ENCODE measurements at regions not wholly inside any gene's neighbourhood (a gene's known extent, or its start where the extent isn't known, plus 50 kb on each side); places are given as distances from the start of the nearest gene placed in this dataset.

- Histone ChIP-seq H3K4me2 (ENCODE audit: low read length) (no peak overlapping the region), H2AFZ (no peak overlapping the region), H3K36me3 (ENCODE audit: control insufficient read depth, insufficient read depth, low read length) (no peaks in the 10 kb centered on the region), H3K79me2 (no peaks in the 10 kb centered on the region), H3K4me3 (ENCODE audit: low read depth, low read length) (no peak overlapping the region), H3K4me1 (no peaks in the 10 kb centered on the region), H3K9ac (no peak overlapping the region), H3K27ac (no peak overlapping the region), H3K9me3 (ENCODE audit: control insufficient read depth, low read length) (no peaks in the 10 kb centered on the region), H3K27me3 (ENCODE audit: control insufficient read depth, insufficient read depth, low read length) (no peaks in the 10 kb centered on the region)
- TF ChIP-seq, protein P1, sequence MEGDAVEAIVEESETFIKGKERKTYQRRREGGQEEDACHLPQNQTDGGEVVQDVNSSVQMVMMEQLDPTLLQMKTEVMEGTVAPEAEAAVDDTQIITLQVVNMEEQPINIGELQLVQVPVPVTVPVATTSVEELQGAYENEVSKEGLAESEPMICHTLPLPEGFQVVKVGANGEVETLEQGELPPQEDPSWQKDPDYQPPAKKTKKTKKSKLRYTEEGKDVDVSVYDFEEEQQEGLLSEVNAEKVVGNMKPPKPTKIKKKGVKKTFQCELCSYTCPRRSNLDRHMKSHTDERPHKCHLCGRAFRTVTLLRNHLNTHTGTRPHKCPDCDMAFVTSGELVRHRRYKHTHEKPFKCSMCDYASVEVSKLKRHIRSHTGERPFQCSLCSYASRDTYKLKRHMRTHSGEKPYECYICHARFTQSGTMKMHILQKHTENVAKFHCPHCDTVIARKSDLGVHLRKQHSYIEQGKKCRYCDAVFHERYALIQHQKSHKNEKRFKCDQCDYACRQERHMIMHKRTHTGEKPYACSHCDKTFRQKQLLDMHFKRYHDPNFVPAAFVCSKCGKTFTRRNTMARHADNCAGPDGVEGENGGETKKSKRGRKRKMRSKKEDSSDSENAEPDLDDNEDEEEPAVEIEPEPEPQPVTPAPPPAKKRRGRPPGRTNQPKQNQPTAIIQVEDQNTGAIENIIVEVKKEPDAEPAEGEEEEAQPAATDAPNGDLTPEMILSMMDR (IDR thresholded peaks at IDR 0.05) = no peak
Measured at GRCh38 chrX:7441586-7441985, 293.6 kb upstream of the PUDP start.

GRCh38 chrX:7435822-7436221 lies 287.9 kb upstream of the PUDP start:
- Histone ChIP-seq H3K4me1 (no peaks in the 10 kb centered on the region), H3K36me3 (ENCODE audit: control insufficient read depth, insufficient read depth, low read length) (no peaks in the 10 kb centered on the region), H3K27ac (no peak overlapping the region), H2AFZ (no peak overlapping the region), H3K4me2 (ENCODE audit: low read length) (no peak overlapping the region), H3K9me3 (ENCODE audit: control insufficient read depth, low read length) (no peaks in the 10 kb centered on the region), H3K27me3 (ENCODE audit: control insufficient read depth, insufficient read depth, low read length) (no peaks in the 10 kb centered on the region), H3K4me3 (ENCODE audit: low read depth, low read length) (no peak overlapping the region), H3K9ac (no peak overlapping the region), H3K79me2 (no peaks in the 10 kb centered on the region)
- TF ChIP-seq, protein P1 (IDR thresholded peaks at IDR 0.05) = no peak

GRCh38 chrX:7432901-7433300 lies 284.9 kb upstream of the PUDP start:
- Histone ChIP-seq H3K4me1 (no peaks in the 10 kb centered on the region), H3K27ac (no peak overlapping the region), H3K79me2 (no peaks in the 10 kb centered on the region), H3K4me3 (ENCODE audit: low read depth, low read length) (no peak overlapping the region), H3K27me3 (ENCODE audit: control insufficient read depth, insufficient read depth, low read length) (no peaks in the 10 kb centered on the region), H3K9ac (no peak overlapping the region), H3K36me3 (ENCODE audit: control insufficient read depth, insufficient read depth, low read length) (no peaks in the 10 kb centered on the region), H3K9me3 (ENCODE audit: control insufficient read depth, low read length) (no peaks in the 10 kb centered on the region), H2AFZ (no peak overlapping the region), H3K4me2 (ENCODE audit: low read length) (no peak overlapping the region)
- TF ChIP-seq, protein P1 (IDR thresholded peaks at IDR 0.05) = no peak

DNA sequence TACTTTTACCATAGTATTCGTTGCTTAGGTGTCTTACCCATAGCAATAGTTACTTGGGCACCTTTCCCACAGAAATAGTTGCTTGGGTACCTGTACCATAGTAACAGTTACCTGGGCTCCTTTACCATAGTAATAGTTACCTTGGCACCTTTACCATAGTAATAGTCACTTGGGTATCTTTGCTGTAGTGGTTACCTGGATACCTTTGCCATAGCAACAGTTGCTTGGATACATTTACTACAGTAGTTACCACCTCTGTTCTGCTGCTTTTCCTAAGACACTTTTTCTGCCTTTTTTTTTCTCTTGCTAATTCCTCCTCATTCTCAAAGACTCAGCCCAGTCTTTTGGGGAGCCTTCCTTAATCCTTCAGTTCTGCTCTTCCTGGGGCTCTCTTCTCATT lies 272.8 kb upstream of the PUDP start:
- Histone ChIP-seq H3K4me2 (ENCODE audit: low read length) (no peak overlapping the region), H3K9me3 (ENCODE audit: control insufficient read depth, low read length) (no peaks in the 10 kb centered on the region), H3K36me3 (ENCODE audit: control insufficient read depth, insufficient read depth, low read length) (no peaks in the 10 kb centered on the region), H2AFZ (no peak overlapping the region), H3K4me3 (ENCODE audit: low read depth, low read length) (no peak overlapping the region), H3K4me1 (no peaks in the 10 kb centered on the region), H3K79me2 (no peaks in the 10 kb centered on the region), H3K9ac (no peak overlapping the region), H3K27ac (no peak overlapping the region), H3K27me3 (ENCODE audit: control insufficient read depth, insufficient read depth, low read length) (no peaks in the 10 kb centered on the region)
- TF ChIP-seq, protein P1 (IDR thresholded peaks at IDR 0.05) = no peak

DNA sequence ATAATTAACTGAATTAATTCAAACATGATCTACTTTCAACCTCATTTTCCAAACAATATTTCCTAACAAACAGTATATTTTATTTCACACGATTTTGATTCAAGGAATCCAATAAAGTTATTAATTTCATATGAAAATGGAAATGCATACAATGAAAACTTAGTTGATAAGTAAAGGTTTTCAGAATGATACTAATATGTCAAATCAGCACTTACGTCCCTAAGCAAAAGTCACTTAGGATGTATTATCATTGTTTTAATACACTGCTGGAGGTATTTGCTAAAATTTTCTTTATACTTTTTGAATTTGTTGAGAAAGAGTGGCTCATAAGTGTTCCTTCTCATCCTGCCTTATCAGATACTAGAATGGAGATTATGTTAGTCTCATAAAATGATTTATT lies 266.8 kb upstream of the PUDP start:
- Histone ChIP-seq H3K9me3 (ENCODE audit: control insufficient read depth, low read length) (no peaks in the 10 kb centered on the region), H3K4me1 (no peaks in the 10 kb centered on the region), H3K4me2 (ENCODE audit: low read length) (no peak overlapping the region), H3K36me3 (ENCODE audit: control insufficient read depth, insufficient read depth, low read length) (no peaks in the 10 kb centered on the region), H3K79me2 (no peaks in the 10 kb centered on the region), H2AFZ (no peak overlapping the region), H3K27me3 (ENCODE audit: control insufficient read depth, insufficient read depth, low read length) (no peaks in the 10 kb centered on the region), H3K27ac (no peak overlapping the region), H3K4me3 (ENCODE audit: low read depth, low read length) (no peak overlapping the region), H3K9ac (no peak overlapping the region)
- TF ChIP-seq, protein P1 (IDR thresholded peaks at IDR 0.05) = no peak
